Epidermal melanocyte (primary cell): ENCODE measurements at regions not wholly inside any gene's neighbourhood (a gene's known extent, or its start where the extent isn't known, plus 50 kb on each side); places are given as distances from the start of the nearest gene placed in this dataset.

Source experiments
- DNase-seq: peaks from one replicate; pipeline ENCODE4 v3.0.0; 2011; ENCODE audit warnings: low spot score; ENCODE audit not compliant: insufficient read length

- no peak for DNase-seq
These were observed 331.1 kb downstream of the MLLT3 start for GRCh38 chr9:20291201-20291600.

DNA sequence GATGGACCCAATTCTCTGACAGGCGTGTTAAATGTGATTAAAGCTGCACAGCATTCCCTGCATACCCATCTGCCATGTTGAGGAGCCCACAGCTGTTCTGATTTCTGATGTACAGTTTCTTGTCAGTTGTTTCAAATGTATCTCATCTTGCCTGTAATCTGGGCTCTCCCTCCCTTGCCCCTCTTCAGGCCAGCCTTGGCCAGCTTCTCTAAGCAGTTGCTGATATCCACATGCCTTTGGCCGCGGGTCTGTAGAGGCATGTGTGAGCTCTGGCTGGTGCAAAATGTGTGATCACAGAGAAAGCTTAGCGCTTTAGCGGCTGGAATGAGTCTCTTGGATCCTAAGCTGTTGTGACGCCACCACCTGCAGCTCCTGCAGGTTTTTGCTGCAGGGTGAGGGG, 332.0 kb downstream of the MLLT3 start:
- DNase-seq = no peak

DNA sequence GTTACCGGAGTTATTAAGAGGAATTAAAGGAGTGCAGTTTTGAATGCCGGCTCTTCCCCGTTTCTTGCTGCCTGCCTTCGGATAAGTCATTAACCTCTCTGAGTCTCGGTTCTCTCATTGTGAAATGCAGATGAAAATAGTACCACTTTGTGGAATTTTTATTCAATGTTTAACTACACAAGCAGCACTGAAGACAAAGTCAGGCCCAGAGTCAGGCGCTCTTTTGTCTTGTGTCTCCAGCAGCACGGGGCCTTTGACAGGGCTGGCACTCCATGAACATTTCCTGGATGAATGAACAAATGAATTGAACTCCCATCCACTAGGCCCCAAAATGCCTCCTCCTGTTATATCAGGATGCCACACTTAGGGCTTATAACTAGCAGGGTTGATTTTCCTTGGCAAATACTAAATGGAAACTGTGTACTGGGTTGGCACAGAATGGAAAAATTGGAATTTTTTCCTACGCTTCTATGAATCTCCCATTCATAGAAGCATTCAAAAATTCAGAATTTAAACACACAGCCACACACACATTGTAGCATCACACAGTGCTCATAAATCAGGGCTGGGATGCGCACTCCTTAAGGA, 332.8 kb downstream of the MLLT3 start:
- no peak for DNase-seq

GRCh38 chr9:20286969-20287368, 335.3 kb downstream of the MLLT3 start:
- DNase-seq = no peak

GRCh38 chr9:20286154-20286700, 336.1 kb downstream of the MLLT3 start:
- no peak for DNase-seq

GRCh38 chr9:20284601-20285289, 337.6 kb downstream of the MLLT3 start:
- DNase-seq = no peak

- DNase-seq = no peak
These were observed 342.0 kb downstream of the MLLT3 start for GRCh38 chr9:20280330-20280729.

- DNase-seq = no peak
These were observed 345.5 kb downstream of the MLLT3 start for GRCh38 chr9:20276762-20277161.

DNA sequence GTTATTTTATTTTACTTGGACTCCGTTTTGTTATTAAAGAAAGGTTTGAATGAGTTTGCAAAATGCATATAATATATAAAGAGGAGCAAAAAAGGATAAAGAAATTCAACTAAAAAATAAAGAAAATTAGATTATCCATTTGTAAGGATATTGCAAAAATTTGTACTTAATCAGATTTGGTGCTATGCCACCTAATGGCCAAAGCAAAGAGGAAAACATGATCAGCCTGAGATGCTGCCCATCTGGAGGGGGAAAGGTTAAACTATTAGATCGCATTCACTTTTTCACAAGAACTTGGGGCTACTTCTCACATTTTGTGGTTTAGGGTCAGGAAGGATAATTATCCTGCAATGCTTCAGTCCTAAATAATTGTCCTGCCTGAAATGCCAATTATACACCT, 350.6 kb downstream of the MLLT3 start:
- DNase-seq = no peak

DNA sequence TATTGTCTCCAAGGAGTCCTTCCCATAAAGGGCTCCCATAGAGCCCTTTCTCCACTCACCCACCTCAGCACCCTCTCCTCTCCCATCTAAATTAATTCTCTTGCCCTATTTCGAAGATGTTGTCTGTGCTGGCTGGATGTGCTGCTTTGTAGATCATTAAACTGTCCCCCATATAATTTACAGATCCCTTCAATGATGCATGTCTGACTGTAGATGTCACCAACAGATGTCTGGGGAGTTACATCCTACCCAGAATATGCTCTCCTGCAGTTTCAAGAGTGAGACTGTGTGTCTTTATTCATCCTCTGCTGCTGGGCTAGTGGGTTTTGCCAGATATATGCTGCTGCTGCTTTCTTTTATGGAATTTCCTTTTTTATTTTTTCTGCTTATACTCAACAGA, 351.2 kb downstream of the MLLT3 start:
- DNase-seq = no peak

DNA sequence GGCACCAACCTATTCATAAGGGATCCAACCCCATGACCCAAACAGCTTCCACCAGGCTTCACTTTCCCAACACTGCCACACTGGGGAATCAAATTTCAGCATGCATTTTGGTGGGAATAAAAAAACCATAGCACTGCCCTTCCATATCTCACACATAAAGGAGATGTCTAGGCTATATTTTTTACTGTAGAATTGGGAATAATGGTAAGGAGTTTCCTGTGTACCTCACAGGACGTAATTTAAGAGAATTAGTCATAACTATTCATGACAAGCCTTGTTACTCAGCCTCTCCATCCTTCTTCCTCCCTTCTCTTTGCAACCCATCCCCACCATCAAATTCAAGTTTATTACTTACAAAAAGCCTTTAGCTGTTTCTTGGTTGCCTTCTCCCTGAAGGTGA, 352.1 kb downstream of the MLLT3 start:
- no peak for DNase-seq

- no peak for DNase-seq
These were observed 352.7 kb downstream of the MLLT3 start for GRCh38 chr9:20269620-20270019.

DNA sequence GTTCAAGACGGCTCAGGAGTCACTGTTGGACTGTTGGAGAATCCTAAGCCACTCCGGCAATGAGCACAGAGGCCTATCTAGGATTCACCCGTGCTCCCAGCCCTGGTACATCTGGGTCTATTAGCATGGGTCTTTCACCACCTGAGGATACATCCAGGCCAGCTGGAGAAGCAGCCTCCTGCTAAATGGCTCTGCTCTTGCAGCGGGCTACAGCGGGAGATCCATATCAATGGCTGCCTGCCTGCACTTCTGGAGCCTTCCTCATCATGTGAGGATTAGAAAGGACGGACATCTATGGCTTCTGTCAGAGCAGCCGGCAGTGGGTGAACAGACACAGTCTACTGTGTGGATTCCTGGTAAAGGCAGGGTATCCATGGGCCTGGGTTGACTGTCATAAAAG, 357.4 kb downstream of the MLLT3 start:
- no peak for DNase-seq

- DNase-seq = no peak
These were observed 359.7 kb downstream of the MLLT3 start for GRCh38 chr9:20262611-20263010.

DNA sequence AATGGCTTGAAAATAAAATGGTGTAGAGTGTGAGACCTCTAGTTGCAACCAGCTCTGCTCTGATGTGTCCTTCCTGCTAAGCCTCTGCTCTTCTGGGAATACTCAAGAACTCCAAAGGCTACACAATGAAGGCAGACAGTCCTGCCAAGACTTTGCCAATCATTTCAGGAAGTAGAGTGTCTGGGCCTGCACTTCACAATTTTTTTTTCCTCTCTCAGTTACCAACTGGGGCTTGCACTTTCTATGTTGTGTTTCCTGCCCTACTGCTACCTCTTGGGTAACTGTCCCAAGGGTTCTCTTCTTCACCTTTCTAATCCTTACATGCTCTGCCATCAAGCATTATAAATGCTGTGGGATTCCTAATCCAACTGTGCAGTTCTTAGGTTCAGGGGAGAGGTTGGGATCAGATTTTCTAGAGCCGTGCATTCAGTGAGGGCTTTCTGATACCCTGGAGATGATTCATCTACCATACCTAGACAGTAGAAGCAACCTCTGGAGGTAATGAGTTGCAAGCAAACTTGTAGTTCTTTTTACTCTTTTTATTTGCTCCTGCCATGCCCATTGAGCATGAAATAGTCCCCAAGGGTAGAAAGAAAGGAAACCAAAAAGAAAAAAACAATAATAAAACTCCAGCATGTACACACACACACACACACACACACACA, 365.9 kb downstream of the MLLT3 start:
- DNase-seq = no peak

DNA sequence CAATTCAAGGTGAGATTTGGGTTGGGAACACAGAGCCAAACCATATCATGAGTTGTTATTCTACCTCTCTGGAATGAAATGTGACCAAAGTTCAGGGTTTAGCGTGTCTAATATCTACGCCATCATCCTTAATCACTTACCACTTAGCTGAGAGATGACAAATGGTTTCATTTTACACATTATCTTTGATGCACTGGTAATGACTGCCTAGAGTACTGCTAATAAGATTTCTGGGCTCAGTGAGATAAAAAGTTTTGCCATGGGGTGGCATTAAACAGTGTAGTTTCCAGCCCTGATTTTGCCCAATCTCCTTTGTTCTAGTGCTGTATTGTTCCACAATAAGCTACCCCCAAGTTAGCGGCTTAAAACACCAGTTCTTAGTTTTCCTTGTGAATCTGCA, 367.2 kb downstream of the MLLT3 start:
- no peak for DNase-seq

GRCh38 chr9:20253635-20254034, 368.7 kb downstream of the MLLT3 start:
- no peak for DNase-seq

DNA sequence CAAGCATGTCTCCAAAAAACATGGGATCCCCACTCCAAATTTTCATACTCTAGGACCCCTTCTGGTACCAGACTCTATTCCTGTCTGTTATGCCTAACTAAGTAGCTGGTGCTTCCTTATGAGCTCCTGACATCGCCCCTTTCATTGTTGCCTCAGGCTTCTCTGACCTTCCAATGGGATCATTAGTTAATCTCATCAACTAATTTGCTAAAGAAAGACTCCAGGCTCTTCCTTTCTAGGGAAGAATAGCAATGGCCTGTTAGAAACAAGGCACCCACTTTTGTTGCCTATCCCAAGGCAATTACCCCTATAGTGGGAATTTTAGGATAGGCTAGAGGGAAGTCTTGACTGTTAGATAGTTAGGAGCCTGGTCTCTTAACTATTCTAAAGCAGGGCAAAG, 369.5 kb downstream of the MLLT3 start:
- DNase-seq = no peak

GRCh38 chr9:20250791-20251190, 371.5 kb downstream of the MLLT3 start:
- no peak for DNase-seq

- no peak for DNase-seq
These were observed 378.0 kb downstream of the MLLT3 start for GRCh38 chr9:20244271-20244670.

DNA sequence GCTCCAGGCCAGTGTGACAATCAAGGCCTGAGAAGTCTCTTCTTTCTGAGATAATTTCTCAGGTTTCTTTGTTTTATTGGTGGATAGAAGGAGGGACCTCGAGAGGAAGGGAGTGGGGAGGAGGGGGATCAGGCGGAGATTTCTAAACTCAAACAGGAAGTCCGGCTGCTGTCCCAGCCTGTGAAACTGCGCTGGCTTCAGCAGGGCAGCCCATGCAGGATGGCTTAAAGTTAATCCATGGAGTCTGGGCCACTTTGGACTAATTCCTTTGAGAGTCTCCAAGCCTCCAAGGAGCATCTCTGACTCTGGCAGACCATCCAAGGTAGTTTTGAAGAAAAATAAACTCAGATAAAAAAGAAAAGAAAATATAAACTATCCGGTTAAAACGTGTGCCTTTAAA, 378.5 kb downstream of the MLLT3 start:
- no peak for DNase-seq

DNA sequence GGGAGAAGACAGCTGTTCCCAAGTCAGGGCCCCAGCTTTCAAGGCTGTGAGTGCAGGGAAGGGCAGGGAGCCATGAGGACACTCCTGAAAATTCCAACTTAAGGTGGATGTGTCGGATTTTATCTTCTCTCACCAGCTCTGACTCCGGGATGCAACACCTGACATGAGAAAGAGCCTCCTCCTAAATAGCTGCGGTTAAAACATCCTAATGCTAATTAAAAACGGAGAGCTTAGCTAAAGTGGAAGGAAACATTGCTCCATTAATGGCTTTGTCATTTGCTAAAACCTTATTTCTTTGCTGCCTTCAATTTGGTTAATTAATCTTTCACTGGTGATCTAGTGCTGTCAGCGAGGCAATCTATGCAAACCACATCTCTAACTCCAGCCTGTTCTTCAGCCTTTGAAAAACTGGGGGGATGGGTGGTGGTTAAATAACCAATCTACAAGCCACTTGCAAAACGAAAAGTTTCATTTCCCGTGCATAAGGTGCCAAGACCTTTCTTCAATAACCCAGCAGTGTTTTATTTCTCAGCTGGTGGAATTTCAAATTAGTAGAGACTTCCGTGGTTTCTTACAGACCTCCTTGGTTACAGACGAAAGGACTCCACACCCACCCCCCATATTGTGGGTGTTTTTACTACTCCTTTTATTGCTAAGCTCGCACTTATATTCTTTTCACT, 379.6 kb downstream of the MLLT3 start:
- no peak for DNase-seq
